ENCODE measurements at regions not wholly inside any gene's neighbourhood (a gene's known extent, or its start where the extent isn't known, plus 50 kb on each side); places are given as distances from the start of the nearest gene placed in this dataset.

DNA sequence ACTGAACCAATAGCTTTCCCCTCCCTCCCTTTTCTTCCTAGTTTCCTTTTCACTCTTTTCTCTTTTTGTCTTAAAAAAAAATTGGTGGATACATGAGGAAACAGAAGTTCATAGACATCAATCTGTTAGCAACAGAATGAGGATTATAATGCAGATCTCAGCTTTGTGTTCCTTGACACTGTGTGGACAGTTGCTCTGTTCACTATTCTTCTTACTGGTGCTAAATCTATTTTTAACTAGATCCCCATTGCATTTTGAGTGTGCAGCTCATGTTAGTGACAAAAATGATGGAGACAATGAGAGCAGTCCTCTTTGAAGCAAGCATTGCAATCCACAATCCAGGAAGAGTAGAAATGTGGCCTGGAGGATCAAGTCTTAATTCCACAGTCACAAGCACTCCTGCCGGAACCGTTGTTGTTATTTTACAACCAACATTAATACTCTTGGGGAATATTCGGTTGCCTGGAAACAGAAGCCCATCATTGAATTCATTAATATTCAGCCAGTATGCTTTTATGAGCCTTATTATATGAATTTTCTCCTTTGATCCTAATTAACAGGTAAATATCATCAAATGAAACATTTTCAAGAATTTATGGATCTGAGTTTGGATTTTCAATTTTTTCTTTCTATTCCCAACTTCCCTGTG lies 1016.8 kb downstream of the NTRK3 start:
- DNase-seq (ENCODE audit: low read depth) = no peak
- CTCF ChIA-PET = no interaction called here
- TF ChIP-seq, protein P1, sequence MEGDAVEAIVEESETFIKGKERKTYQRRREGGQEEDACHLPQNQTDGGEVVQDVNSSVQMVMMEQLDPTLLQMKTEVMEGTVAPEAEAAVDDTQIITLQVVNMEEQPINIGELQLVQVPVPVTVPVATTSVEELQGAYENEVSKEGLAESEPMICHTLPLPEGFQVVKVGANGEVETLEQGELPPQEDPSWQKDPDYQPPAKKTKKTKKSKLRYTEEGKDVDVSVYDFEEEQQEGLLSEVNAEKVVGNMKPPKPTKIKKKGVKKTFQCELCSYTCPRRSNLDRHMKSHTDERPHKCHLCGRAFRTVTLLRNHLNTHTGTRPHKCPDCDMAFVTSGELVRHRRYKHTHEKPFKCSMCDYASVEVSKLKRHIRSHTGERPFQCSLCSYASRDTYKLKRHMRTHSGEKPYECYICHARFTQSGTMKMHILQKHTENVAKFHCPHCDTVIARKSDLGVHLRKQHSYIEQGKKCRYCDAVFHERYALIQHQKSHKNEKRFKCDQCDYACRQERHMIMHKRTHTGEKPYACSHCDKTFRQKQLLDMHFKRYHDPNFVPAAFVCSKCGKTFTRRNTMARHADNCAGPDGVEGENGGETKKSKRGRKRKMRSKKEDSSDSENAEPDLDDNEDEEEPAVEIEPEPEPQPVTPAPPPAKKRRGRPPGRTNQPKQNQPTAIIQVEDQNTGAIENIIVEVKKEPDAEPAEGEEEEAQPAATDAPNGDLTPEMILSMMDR (IDR thresholded peaks at IDR 0.05; ENCODE audit: insufficient read depth, low read depth, low read length) = no peak

DNA sequence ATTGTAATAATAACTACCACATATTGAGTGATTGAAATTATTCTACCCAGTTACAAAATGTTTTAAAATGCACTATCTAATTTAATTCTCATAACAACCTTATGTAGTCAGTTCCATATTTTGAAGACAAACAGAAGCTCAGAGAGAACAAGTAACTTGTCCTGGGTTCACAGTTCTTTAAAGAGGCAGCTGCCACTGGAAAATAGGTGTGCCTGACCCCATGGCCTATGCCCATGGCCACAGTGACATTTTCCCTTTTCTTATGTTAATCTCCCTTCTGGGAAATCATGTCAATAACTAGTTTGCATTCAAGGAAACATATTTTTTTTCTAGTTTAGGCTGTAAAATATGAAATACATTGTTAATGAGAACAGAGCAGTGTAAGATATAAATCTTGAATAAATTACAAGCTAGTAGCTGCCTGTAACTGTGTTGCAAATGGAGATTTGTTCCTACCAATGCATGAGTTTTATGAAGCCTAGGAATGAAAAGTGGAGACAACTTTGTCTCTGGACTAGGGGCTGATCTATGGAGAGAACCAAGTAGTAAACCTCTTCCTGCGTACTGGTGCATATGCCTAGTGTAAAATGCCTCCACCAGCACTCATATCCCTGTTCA lies 1018.0 kb downstream of the NTRK3 start:
- TF ChIP-seq, protein P1 (IDR thresholded peaks at IDR 0.05; ENCODE audit: insufficient read depth, low read depth, low read length) = no peak
- no peak overlapping the region for H3K4me3 ChIP-seq (ENCODE audit: low read depth, low read length)
- no peaks in the 10 kb centered on the region for H3K36me3 ChIP-seq (ENCODE audit: control insufficient read depth, insufficient read depth, low read length)
- POLR2A ChIA-PET = no interaction called here
- no peaks in the 10 kb centered on the region for H3K27me3 ChIP-seq (ENCODE audit: control insufficient read depth, insufficient read depth, low read length)
- CTCF ChIA-PET = no interaction called here
- no peak for DNase-seq (ENCODE audit: low read depth)

More for the DNA sequence above, 1016.8 kb downstream of the NTRK3 start:
- Histone ChIP-seq H3K27me3 (ENCODE audit: control insufficient read depth, insufficient read depth, low read length) (no peaks in the 10 kb centered on the region), H3K4me3 (ENCODE audit: low read depth, low read length) (no peak overlapping the region), H3K36me3 (ENCODE audit: control insufficient read depth, insufficient read depth, low read length) (no peaks in the 10 kb centered on the region)
- POLR2A ChIA-PET = no interaction called here

DNA sequence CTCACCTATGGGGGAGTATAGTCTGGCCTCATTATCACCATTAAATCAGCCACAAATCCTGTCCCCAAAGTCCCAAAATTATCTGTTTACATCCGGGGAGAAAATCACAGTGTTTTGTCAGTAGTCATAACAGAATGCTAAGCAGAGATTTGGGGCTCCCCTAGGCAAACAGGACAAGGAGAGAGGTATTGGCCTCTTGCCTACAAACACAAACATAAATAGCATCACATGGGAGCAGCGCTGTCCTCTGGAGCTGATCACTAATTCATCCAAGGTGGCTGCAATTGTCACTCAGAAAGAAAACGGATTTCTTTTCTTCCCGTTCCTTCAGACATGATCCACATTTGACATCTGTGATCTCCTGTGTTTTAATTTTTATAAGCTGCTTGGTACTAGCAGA lies 1028.1 kb downstream of the NTRK3 start:
- H3K4me3 ChIP-seq (ENCODE audit: low read depth, low read length) = no peak overlapping the region
- CTCF ChIA-PET = interaction anchor here (0.7 kb wide), 1 partner anchor 18 kb away, joined by 5 read pairs; no protein-coding TSS in a partner anchor
- no peaks in the 10 kb centered on the region for H3K27me3 ChIP-seq (ENCODE audit: control insufficient read depth, insufficient read depth, low read length)
- TF ChIP-seq, protein P1 (IDR thresholded peaks at IDR 0.05; ENCODE audit: insufficient read depth, low read depth, low read length) = no peak
- H3K36me3 ChIP-seq (ENCODE audit: control insufficient read depth, insufficient read depth, low read length) = no peaks in the 10 kb centered on the region
- POLR2A ChIA-PET = interaction anchor here (0.6 kb wide), 1 partner anchor 195 kb away, joined by 3 read pairs; no protein-coding TSS in a partner anchor
- no peak for DNase-seq (ENCODE audit: low read depth)

DNA sequence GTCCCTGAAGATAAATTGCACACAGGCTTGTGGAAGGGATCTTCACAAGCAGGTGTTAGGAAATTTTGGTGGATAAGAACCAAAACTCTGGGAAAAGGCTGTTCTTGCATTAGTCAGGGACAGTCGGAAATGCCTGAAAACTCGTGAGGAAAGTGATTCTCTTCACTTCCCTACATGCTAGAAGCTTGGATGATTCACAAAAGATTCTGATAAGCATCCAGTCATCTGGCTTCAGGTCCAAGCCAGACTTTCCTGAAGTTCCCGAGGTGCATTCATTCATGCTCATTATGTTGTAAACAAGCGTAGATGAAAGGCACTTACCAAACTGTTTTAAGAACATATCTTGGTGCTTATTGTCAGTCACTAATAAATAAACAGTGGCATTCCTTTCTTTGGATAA lies 1028.7 kb downstream of the NTRK3 start:
- Histone ChIP-seq H3K36me3 (ENCODE audit: control insufficient read depth, insufficient read depth, low read length) (no peaks in the 10 kb centered on the region), H3K4me3 (ENCODE audit: low read depth, low read length) (no peak overlapping the region), H3K27me3 (ENCODE audit: control insufficient read depth, insufficient read depth, low read length) (no peaks in the 10 kb centered on the region)
- TF ChIP-seq, protein P1 (IDR thresholded peaks at IDR 0.05; ENCODE audit: insufficient read depth, low read depth, low read length) = no peak
- ChIA-PET CTCF (no interaction called here), POLR2A (interaction anchor here (0.6 kb wide), 1 partner anchor 194 kb away, joined by 3 read pairs; no protein-coding TSS in a partner anchor)
- DNase-seq (ENCODE audit: low read depth) = no peak

DNA sequence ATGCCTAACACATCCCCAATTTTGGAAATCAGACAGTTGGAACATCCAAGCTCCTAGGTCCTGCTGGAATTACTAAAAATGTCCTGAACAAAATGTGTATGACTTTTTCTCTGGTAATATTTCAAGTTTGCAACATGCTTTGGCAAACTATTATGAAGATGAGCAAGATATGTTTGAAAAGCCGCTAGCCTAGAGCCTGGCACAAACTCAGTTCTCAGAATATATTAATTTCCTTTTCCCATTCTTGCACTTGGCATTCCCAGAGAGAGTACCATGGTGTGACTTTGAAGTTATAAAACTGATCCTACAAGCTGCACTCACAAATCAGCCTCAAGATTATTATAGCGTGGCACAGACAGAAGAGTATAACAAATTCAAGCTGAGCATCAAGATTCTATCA lies 1031.1 kb downstream of the NTRK3 start:
- ChIA-PET CTCF (no interaction called here), POLR2A (no interaction called here)
- TF ChIP-seq, protein P1 (IDR thresholded peaks at IDR 0.05; ENCODE audit: insufficient read depth, low read depth, low read length) = no peak
- Histone ChIP-seq H3K36me3 (ENCODE audit: control insufficient read depth, insufficient read depth, low read length) (no peaks in the 10 kb centered on the region), H3K27me3 (ENCODE audit: control insufficient read depth, insufficient read depth, low read length) (no peaks in the 10 kb centered on the region), H3K4me3 (ENCODE audit: low read depth, low read length) (no peak overlapping the region)
- no peak for DNase-seq (ENCODE audit: low read depth)

Measured in BJ (cell line).